GM12878 (cell line): ENCODE measurements at regions not wholly inside any gene's neighbourhood (a gene's known extent, or its start where the extent isn't known, plus 50 kb on each side); places are given as distances from the start of the nearest gene placed in this dataset.

Experiments
- BCL11A ChIP-seq: IDR thresholded peaks from 2 replicates; pipeline ENCODE4 v1.6.1; 2011; ENCODE audit warnings: low read depth, low read length
- CBFB ChIP-seq: IDR thresholded peaks from 2 replicates; pipeline ENCODE4 v1.6.1; 2016; ENCODE audit warnings: antibody characterized with exemption, low read depth
- ESRRA ChIP-seq: IDR thresholded peaks from 2 replicates; pipeline ENCODE4 v1.6.1; 2012; ENCODE audit warnings: mild to moderate bottlenecking, low read length, improper control_type of control experiment
- ETV6 ChIP-seq, 2 experiments: fragments of 450-650 bp in 1 of 2; IDR thresholded peaks in 1 of 2; conservative IDR thresholded peaks in 1 of 2; 2 replicates each; pipeline ENCODE4 v1.6.1; 2014; ENCODE audit warnings: antibody characterized with exemption in 1 of 2, borderline replicate concordance in 1 of 2, low read depth in 1 of 2, mild to moderate bottlenecking in 1 of 2, moderate library complexity in 1 of 2
- EZH2 ChIP-seq: IDR thresholded peaks from 2 replicates; pipeline ENCODE4 v1.6.1; 2012; ENCODE audit warnings: low read depth, mild to moderate bottlenecking, control low read depth, inconsistent platforms, low read length, borderline replicate concordance; ENCODE audit not compliant: control insufficient read depth
- IKZF2 ChIP-seq, 2 experiments: fragments of 450-650 bp; IDR thresholded peaks; 2 replicates each; pipeline ENCODE4 v1.6.1; 2017; ENCODE audit warnings: mild to moderate bottlenecking in 2 of 2, moderate library complexity in 2 of 2
- MAX ChIP-seq: IDR thresholded peaks from 2 replicates; pipeline ENCODE4 v1.6.1; 2012; ENCODE audit warnings: low read depth, low read length, improper control_type of control experiment
- MEF2B ChIP-seq: fragments of 450-650 bp; IDR thresholded peaks from 2 replicates; pipeline ENCODE4 v1.6.1; 2018; ENCODE audit warnings: mild to moderate bottlenecking, moderate library complexity; ENCODE audit not compliant: partially characterized antibody, poor library complexity, severe bottlenecking
- NFIC ChIP-seq: IDR thresholded peaks from 2 replicates; pipeline ENCODE4 v1.6.1; 2012; ENCODE audit warnings: low read depth, mild to moderate bottlenecking, inconsistent platforms, low read length, moderate library complexity
- NFYB ChIP-seq: IDR thresholded peaks from 2 replicates; pipeline ENCODE4 v1.6.1; 2011; ENCODE audit warnings: low read depth, mild to moderate bottlenecking, low read length, improper control_type of control experiment, moderate library complexity; ENCODE audit not compliant: insufficient read depth
- PAX8 ChIP-seq: fragments of 450-650 bp; IDR thresholded peaks from 2 replicates; pipeline ENCODE4 v1.6.1; 2017; ENCODE audit warnings: mild to moderate bottlenecking, moderate library complexity
- RAD51 ChIP-seq: fragments of 450-650 bp; IDR thresholded peaks from 2 replicates; pipeline ENCODE4 v1.6.1; 2016; ENCODE audit warnings: moderate library complexity, mild to moderate bottlenecking, inconsistent platforms
- SIX5 ChIP-seq: IDR thresholded peaks from 2 replicates; pipeline ENCODE4 v1.6.1; 2011; ENCODE audit warnings: mild to moderate bottlenecking, low read depth, low read length, moderate library complexity; ENCODE audit not compliant: severe bottlenecking
- SMC3 ChIP-seq: IDR thresholded peaks from 2 replicates; pipeline ENCODE4 v1.6.1; 2011; ENCODE audit warnings: low read length, improper control_type of control experiment, borderline replicate concordance
- ZBTB33 ChIP-seq: fragments of 450-650 bp; IDR thresholded peaks from 2 replicates; pipeline ENCODE4 v1.6.1; 2017; ENCODE audit warnings: mild to moderate bottlenecking
- ZNF384 ChIP-seq: IDR thresholded peaks from 2 replicates; pipeline ENCODE4 v1.6.1; 2012; ENCODE audit warnings: low read depth, mild to moderate bottlenecking, low read length, improper control_type of control experiment, borderline replicate concordance
- ZZZ3 ChIP-seq: IDR thresholded peaks from 2 replicates; pipeline ENCODE4 v1.6.1; 2011; ENCODE audit warnings: low read depth; ENCODE audit not compliant: control insufficient read depth, insufficient read length
- TF ChIP-seq, protein P1 (sequence below), 3 experiments: IDR thresholded peaks in 2 of 3; conservative IDR thresholded peaks in 1 of 3; 2 replicates each; pipeline ENCODE4 v1.5.1; 2011; ENCODE audit warnings: low read depth in 3 of 3, low read length in 3 of 3, mild to moderate bottlenecking in 3 of 3, control low read depth in 2 of 3, moderate library complexity in 2 of 3, inconsistent platforms in 1 of 3, mixed read lengths in 1 of 3; ENCODE audit not compliant: control insufficient read depth in 2 of 3, insufficient read depth in 1 of 3; ENCODE audit errors: extremely low read depth in 1 of 3
- TF ChIP-seq, protein P2 (sequence below): fragments of 450-650 bp; IDR thresholded peaks from 2 replicates; pipeline ENCODE4 v1.6.1; 2017; ENCODE audit warnings: mild to moderate bottlenecking, low read depth, inconsistent platforms; ENCODE audit not compliant: poor library complexity, severe bottlenecking
- TF ChIP-seq, protein P3 (sequence below): fragments of 450-650 bp; IDR thresholded peaks from 2 replicates; pipeline ENCODE4 v1.6.1; 2017; ENCODE audit warnings: antibody characterized with exemption, mild to moderate bottlenecking, moderate library complexity

DNA sequence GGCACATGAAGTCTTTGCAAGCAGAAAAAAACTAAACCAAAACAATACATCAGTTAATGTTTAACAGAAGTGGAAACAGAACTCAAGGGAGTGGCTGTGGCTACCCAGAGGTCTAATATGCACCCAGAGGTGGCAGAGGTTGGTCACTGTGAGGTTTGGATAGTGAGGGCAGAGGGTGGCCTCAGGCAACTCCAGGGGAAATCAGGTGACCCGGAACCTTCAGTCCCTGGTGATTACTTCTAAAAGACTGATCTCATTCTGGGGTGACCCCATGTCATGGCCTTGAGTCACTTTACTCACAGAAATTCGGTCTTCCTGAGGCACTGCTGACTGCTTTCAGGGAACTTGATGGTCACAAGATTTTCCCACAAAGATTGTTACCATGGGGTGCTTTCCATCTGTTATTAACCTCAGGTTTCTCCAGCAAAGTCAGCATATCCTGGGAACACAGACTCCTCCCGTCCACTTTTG lies 99.4 kb downstream of the TMEM17 start (continued):
- TF ChIP-seq ZBTB33 (no peak), ESRRA (no peak), CBFB (no peak), SMC3 (no peak), IKZF2 (IDR thresholded peaks at IDR 0.05) (peak; percentile 62 to 74; a peak in 2 of 4 replicates), NFIC (no peak), EZH2 (no peak), ZNF384 (no peak), PAX8 (no peak), MAX (no peak), BCL11A (no peak), ZZZ3 (no peak), ETV6 (conservative IDR thresholded peaks at IDR 0.05 in 1 of 2, IDR thresholded peaks at IDR 0.05 in 1 of 2; ENCODE audit: borderline replicate concordance in 1 of 2, low read depth in 1 of 2) (no peak), MEF2B (peak; percentile 81), RAD51 (peak; percentile 73), SIX5 (no peak), NFYB (no peak)
- TF ChIP-seq, protein P1, sequence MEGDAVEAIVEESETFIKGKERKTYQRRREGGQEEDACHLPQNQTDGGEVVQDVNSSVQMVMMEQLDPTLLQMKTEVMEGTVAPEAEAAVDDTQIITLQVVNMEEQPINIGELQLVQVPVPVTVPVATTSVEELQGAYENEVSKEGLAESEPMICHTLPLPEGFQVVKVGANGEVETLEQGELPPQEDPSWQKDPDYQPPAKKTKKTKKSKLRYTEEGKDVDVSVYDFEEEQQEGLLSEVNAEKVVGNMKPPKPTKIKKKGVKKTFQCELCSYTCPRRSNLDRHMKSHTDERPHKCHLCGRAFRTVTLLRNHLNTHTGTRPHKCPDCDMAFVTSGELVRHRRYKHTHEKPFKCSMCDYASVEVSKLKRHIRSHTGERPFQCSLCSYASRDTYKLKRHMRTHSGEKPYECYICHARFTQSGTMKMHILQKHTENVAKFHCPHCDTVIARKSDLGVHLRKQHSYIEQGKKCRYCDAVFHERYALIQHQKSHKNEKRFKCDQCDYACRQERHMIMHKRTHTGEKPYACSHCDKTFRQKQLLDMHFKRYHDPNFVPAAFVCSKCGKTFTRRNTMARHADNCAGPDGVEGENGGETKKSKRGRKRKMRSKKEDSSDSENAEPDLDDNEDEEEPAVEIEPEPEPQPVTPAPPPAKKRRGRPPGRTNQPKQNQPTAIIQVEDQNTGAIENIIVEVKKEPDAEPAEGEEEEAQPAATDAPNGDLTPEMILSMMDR (IDR thresholded peaks at IDR 0.05 in 2 of 3, conservative IDR thresholded peaks at IDR 0.05 in 1 of 3; ENCODE audit: control insufficient read depth in 2 of 3, extremely low read depth in 1 of 3, insufficient read depth in 1 of 3, low read depth in 3 of 3, low read length in 3 of 3), result no peak
- TF ChIP-seq, protein P2, sequence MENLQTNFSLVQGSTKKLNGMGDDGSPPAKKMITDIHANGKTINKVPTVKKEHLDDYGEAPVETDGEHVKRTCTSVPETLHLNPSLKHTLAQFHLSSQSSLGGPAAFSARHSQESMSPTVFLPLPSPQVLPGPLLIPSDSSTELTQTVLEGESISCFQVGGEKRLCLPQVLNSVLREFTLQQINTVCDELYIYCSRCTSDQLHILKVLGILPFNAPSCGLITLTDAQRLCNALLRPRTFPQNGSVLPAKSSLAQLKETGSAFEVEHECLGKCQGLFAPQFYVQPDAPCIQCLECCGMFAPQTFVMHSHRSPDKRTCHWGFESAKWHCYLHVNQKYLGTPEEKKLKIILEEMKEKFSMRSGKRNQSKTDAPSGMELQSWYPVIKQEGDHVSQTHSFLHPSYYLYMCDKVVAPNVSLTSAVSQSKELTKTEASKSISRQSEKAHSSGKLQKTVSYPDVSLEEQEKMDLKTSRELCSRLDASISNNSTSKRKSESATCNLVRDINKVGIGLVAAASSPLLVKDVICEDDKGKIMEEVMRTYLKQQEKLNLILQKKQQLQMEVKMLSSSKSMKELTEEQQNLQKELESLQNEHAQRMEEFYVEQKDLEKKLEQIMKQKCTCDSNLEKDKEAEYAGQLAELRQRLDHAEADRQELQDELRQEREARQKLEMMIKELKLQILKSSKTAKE, result peak; percentile 49
- TF ChIP-seq, protein P3, sequence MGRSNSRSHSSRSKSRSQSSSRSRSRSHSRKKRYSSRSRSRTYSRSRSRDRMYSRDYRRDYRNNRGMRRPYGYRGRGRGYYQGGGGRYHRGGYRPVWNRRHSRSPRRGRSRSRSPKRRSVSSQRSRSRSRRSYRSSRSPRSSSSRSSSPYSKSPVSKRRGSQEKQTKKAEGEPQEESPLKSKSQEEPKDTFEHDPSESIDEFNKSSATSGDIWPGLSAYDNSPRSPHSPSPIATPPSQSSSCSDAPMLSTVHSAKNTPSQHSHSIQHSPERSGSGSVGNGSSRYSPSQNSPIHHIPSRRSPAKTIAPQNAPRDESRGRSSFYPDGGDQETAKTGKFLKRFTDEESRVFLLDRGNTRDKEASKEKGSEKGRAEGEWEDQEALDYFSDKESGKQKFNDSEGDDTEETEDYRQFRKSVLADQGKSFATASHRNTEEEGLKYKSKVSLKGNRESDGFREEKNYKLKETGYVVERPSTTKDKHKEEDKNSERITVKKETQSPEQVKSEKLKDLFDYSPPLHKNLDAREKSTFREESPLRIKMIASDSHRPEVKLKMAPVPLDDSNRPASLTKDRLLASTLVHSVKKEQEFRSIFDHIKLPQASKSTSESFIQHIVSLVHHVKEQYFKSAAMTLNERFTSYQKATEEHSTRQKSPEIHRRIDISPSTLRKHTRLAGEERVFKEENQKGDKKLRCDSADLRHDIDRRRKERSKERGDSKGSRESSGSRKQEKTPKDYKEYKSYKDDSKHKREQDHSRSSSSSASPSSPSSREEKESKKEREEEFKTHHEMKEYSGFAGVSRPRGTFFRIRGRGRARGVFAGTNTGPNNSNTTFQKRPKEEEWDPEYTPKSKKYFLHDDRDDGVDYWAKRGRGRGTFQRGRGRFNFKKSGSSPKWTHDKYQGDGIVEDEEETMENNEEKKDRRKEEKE, result no peak
